Retina (tissue), 1 donor: ENCODE measurements at regions not wholly inside any gene's neighbourhood (a gene's known extent, or its start where the extent isn't known, plus 50 kb on each side); places are given as distances from the start of the nearest gene placed in this dataset.
"Not testable (repeated sequence)": the region's sequence is repeated elsewhere in the genome, so short reads cannot be mapped to it uniquely, and the experiment has no call there.

Source experiments
- DNase-seq: peaks from one replicate; pipeline ENCODE4 v3.0.0-alpha.2; 2016

DNA sequence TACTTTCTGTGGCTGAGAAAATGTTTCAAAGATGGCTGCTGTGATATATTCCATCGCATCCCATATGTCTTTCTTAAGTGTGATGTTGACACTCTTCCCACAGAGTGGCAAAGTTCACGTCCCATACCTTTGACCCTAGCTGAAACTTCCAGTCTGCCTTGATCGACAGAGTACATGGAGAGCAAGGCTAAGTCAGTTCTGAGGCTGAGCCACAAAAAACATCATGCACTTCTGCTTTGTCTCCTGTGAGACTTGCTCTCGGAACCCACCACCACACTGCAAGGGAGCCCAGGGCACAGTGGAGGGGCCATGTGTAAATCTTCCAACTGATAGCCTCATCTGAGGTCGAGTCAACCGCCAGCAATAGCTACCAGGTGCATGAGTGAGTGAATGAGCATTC, 431.9 kb upstream of the RUNX1 start:
- no peak for DNase-seq

DNA sequence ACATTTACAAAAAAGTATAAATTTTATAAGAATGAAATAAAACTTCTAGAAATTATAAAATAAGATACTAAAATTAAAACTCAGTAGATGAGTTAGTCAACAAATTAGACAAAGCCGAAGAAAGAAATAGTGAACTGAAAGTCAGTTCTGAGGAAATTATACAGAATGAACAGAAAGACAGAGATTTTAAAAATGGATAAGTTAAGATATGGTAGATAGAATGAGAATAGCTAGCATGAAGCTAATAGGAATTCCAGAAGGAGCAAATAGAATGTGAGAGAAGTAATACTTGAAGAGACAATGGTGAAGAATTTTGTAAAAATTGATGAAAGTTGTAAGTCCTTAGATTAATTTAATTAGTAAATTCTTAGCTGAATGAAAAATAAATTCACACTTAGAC, 430.4 kb upstream of the RUNX1 start:
- DNase-seq, result no peak

DNA sequence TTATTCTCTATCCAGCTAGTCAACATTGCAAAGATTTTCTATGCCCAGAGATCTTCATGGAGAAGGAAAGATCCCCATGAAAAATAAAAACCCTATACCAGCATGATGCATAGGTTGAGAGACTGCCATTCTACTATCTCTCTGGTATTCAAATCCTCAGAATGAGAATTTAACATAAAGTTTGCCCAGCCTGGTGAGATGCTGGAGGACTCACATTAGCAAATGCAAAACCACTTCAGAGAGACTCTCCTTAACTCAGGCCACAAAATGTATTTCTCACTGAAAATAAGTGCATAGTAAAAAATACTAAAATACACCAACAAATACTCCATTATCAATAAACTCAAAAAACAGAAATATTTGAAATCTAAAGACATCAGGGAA, 430.0 kb upstream of the RUNX1 start:
- no peak for DNase-seq

DNA sequence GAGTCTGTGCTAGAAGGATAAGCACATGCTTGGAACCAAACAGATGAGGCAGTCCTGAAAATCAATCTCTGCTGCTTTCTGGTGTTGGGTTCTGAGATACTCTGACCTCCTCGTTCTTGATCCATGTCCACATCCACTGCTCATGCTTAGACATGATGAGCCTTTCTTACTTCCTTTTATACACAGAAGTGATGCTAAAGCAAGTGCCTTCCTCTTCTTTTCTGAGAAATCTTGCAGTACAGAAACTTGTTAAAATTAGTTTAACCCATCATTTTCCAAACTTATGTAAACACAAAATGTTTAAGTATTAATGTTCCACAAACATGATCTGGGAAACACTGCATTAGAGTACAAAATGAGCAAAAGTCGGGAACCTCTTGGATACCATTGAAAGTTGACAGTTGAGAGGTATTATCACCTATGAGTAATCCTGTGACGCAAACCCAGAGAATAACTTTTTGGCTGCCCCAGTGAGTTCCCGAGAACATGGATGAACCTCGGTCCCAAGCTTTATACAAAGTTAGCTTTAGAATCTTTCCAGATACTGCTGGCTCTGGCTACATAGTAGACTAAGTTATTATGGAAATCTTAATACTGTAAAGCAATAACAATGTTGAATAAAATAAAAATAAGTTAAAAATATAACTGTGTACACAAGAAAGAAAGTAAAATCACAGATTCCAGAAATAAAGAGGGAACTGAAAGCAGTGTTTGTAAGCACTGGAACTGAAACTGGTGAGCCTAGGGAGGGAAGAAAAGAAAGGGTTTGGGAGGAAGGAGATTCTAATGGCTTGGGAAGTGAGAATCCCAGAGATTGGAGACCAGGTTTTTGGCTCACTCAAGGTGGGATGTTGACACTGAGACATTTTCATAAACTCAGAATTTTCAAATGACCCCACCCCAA, 429.3 kb upstream of the RUNX1 start:
- no peak for DNase-seq

DNA sequence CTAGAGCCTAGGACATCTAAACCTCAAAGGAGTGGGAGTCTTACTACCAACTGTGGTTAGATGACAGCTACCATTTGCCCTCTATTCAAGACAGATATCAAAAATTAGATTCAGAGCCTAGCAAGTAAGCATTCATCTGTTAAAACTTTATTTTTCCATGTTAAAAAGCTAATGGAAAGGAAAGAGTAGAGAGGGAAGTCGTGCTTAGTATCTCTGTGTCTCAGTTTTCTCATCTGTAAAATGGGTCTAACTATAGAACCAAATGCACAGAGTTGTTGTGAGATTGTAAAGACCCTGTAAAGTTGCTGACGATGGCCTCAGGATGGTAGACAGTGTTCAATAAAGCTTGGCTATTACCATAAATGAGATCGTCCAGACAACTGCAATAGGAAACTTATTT, 428.5 kb upstream of the RUNX1 start:
- no peak for DNase-seq

DNA sequence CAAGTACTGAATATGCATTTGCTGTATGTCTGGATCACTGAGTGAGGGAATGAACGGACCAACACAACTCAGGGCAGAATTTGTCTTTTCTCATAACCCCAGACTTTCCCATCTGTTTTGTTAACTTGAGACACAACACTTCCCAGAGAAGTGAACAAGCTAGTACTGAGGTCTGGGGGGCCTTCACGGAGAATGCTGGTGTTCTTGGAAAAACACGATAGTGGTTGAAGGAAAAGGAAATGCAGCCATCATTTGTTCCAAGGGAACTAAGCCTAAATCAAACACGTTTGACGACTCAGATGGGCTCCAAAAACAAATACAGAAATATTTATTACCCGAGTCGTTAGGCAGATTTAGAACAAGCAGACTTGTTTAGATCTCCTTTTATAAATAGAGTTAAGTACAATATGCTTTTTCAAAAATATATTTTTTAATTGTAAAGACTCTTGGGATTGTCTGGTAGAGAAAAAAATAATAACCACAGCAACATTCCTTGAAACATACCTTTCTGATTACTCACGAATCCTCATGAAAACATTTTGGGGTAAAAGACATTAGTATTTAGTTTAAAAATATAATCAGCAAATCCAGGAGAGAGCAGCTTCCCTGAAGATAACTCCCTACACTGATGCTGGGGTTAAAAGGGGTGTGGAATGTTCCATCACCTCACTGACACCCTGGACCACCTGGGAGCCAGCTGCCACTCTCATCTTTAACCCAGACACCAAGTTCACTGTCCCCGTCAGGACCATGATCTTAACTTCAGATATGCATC, 427.7 kb upstream of the RUNX1 start:
- DNase-seq, result no peak

DNA sequence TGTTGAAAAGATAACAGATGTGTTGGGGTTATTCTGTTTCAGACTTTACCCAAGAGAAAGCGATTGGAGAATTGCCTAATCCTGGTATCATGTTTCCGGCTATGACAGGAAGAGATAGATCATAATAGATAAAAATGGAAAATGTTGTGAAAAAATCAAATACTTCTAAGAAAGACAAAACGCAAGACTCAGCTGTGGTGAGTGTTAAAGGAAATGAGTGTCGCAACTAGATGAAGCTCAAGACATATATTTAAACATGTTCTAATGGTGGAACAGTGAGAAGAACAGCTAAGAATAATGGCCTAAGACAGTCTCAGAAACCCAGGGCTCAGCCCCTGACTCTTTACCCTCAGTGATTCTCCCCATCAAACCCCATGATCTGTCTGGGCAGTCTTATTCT, 426.7 kb upstream of the RUNX1 start:
- no peak for DNase-seq

DNA sequence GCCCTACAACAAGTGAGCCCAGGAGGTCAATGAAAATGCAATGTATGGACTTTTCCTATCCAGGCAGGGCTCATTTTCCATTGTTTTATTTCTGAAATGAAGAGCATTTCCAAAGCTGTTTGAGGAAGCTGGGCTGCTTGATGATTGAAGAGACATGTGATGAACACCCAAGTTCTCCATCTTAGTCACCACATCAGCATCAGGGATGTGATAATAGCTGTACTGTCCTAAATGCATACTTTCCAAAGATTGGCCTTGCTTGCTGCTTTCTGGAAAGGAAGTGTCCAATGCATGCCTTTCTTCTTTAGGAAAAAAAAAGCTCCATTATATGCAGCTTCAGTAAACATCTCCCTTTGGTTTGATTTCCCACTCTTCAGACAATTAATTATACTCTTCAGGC, 425.9 kb upstream of the RUNX1 start:
- DNase-seq, result no peak

DNA sequence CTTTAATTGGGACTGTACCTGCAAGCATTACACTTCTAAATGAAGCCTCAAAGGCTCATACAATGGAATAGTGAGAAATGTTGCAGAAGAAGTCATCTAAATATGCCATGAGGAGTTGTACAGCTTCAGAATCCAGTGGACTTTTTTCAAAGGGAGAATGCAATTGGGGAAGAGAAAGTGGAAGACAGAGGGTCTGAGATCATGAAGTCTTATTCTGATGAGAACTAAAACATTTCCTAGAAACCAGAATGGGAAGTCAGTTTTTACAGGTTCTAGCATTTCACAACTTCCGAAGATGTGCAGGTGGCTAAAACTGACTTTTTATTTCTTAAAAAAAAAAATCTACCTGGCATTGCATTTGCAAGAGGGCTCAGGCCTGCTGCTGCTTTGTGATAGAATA, 424.4 kb upstream of the RUNX1 start:
- no peak for DNase-seq

DNA sequence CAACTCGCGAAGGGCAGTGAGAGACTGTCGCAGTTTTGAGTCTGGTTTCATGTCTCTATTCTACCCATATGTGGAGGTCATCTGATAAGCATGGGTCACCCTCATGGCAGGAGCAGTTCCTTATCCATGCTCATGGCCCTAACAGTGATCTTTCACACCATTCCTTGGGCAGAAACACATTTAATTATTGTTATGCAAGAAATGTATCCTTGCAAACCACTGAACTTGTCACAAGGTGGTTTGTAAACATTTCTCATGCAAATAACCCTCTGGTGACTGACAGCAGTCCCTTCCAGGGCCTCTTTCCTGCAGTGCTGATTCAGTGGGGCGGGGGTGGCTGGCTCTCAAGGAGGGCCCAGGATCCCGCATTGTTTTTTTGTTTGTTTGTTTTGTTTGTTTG, 421.4 kb upstream of the RUNX1 start:
- no peak for DNase-seq

DNA sequence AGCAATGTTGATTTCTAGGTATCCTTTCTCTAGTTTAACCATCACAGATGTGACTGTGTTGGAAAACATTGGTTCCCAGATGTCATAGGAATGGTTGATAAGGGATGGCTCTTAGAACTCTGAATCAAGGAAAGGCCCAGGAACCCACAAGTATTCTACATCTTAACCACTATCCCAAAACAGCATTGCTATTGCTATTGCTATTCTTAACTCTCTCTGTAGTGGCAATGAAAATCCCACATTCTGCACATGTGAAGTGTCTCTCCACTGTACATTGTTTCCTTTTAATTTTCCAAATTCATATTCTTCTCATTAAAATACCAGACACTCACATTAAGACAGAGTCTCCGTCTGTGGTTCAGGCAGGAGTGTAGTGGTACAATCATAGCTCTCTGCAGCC, 420.4 kb upstream of the RUNX1 start:
- DNase-seq, result no peak

DNA sequence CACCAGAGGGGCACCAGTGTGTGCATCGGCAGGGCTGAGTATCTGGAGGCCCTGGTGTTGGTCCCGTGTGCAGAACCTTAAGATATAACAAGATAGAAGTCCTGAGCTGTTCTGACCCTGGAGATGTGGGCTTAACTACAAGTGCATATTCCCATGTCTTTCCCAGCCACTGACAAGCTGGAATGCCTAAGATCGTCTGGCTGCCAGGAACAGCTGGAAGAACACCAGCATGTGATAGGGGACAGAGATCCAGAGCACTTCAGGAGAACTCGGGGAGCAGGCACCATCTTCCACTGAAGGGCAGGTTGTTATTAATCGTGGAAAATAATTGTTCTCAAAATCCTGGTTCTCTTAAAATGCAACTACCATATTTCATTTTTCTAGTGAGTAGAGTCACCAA, 419.9 kb upstream of the RUNX1 start:
- DNase-seq, result no peak

DNA sequence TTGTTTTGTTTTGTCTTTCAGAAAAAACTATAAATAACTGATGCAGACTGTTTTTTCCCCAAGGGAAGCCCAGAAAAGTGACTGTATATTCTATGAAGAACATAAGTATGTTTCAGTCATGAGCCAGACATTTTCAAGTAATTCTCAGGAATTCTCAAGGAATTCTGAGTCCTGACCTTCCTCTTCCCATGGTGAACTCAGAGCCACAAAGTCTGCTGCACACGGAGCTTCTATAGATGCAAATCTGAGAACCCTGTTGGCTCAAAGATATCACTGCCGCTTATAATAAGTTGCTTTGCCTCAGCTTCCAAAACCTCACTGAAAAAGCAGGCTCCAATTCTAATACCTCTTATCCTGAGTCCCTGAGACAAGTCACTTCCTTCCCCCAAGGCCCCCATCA, 418.5 kb upstream of the RUNX1 start:
- DNase-seq, result no peak

DNA sequence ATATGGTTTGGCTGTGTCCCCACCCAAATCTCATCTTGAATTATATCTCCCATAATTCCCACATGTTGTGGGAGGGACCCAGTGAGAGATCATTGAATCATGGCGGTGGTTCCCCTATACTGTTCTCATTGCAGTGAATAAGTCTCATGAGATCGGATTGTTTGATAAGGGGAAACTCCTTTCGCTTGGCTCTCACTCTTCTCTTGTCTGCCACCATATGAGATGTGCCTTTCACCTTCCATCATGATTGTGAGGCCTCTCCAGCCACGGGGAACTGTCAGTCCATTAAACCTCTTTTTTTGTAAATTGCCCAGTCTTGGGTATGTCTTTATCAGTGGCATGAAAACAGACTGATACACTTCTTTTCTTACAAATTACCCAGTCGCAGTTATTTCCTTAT, 417.6 kb upstream of the RUNX1 start:
- not testable (repeated sequence) for DNase-seq

DNA sequence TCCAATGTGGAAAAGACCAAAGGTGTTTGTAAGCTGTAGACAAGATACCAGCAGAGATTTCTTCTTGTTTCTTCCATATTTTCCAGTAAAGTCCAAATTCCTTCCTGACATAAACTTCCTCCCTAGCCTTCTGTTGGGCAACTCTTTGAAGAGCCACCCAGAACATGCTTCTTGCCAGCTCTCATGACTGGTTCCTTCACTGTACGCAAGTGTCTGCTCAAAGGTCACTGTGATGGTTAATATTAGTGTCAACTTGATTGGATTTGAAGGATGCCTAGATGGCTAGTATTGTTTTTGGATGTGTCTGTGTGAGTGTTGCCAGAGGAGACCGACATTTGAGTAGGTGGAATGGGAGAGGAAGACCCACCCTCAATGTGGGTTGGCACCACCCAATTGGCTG, 416.6 kb upstream of the RUNX1 start:
- DNase-seq, result no peak

DNA sequence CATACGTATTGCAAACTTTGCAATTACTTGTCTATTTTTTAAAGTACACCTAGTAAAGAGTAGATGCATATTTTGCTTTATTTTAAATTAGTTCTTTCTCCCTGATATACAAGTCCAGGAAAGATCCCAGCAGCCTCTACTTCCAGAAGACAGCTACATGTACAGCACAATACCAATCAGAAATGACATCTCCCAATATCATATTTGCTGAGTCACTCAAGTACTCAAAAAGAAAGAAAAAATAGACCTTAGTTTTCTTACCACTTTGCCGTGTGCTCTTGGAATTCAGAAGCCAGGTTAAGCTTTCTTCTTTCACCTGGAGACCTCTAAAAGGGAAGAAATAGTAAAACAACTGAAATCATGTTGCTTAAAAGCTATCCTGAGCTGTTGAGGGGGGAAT, 412.6 kb upstream of the RUNX1 start:
- DNase-seq, result no peak

DNA sequence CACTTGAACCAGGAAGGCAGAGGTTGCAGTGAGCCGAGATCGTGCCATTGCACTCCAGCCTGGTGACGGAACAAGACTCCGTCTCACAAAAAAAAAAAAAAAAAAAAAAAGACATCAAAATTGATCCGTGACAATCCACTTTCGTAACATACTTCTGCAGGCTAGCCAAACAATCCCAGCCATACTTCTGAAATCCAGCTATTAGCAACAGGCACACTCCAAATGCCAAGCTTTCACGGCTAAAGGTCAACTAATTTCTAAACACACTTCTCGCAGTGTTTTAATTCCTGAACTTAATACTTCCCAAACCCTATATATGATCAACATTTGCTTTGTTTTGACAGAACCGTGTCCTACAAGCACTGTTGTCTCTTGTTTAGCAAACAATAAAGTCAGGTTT, 411.3 kb upstream of the RUNX1 start:
- DNase-seq, result no peak

DNA sequence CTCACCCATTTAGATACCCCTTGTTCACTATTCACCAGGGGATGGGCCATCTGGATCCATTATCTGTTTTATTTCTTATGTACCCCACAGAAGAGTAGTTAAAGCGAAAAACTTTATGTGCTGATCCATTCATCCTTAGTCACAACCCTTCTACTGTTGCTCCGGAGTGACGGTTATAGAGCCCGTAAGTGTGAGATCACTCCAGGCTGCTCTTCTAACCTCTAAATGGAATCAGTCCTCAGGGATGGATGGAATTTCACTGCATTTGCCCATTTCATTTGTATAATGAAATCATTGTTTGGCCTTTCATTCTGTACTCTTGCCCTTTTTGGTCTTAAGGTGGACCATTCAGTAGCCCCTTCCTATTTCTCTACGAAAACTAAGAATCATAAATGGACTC, 409.3 kb upstream of the RUNX1 start:
- DNase-seq, result no peak

DNA sequence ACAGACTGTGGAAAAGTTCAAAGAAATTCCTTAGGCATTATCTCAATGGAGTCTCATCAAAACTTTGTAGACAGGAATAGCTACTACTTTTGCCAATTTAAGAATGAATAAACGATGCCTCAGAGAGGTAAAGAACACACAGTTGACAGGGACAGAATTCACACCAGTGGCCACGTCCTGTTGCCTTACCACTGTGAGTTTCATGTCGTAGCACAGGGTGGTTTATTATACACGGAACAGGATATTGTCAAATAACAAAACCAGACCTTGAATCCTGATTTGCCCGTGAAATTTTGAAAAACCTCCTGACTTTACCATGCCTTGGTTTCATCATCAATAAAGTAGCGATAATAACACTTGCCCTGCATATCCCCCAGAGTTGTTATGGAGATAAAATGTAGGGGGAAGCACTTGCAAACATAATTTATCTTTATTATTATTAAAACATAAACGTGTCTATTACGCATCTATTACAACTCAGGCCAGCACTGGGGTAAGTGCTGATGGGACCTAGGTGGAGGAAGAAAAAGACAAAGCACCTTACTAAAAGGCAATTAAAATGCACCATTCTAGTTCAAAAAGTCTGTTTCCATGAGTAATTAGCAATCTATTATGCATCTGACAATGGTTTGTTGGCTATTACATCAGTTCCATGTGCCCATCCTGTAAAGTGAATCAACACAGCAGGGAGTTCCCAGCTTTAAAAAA, 408.1 kb upstream of the RUNX1 start:
- DNase-seq, result no peak

DNA sequence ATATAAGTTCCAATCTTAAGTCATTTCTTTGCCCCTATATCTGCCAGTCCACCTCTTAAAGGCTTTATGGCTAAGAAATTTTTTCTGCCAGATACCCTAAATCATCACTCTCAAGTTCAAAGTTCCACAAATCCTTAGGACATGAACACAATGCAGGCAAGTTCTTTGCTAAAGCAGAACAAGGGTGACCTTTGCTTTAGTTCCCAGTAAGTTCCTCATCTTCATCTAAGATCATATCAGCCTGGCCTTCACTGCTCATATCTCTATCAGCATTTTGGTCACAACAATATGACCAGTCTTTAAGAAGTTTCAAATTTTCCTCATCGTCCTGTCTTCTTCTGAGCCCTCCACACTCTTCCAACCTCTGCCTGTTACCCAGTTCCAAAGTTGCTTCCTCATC, 402.2 kb upstream of the RUNX1 start:
- DNase-seq, result no peak

DNA sequence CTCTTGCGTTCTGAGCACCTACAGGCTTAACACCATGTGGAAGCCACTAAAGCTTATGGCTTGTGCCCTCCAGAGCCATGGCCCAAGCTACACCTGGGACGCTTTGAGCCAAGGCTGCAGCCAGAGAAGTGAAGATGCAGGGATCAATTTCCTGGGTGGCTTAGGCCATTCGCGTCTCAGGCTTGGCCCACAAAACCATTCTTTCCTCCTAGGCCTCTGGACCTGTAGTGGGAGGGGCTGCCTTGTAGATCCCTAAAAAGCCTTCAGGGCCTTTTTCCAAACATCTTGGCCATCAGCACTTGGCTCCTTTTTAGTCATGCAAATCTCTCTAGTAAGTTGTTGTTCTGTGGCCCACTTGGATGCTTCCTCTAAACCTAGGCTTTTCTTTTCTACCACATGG, 401.7 kb upstream of the RUNX1 start:
- DNase-seq, result no peak

DNA sequence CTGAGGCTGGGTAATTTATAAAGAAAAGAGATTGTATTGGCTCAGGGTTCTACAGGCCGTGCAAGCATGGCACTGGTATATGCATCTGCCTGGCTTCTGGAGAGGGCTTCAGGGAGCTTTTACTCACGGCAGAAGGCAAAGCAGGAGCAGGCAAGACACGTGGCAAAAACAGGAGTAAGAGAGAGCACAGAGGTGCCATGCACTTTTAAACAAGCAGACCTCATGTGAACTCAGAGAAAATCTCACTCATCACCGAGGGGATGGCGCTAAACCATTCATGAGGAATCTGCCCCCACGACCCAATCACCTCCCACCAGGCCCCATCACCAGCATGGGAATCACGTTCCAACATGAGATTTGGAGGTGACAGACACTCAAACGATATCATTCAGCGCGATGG, 400.7 kb upstream of the RUNX1 start:
- DNase-seq, result no peak

DNA sequence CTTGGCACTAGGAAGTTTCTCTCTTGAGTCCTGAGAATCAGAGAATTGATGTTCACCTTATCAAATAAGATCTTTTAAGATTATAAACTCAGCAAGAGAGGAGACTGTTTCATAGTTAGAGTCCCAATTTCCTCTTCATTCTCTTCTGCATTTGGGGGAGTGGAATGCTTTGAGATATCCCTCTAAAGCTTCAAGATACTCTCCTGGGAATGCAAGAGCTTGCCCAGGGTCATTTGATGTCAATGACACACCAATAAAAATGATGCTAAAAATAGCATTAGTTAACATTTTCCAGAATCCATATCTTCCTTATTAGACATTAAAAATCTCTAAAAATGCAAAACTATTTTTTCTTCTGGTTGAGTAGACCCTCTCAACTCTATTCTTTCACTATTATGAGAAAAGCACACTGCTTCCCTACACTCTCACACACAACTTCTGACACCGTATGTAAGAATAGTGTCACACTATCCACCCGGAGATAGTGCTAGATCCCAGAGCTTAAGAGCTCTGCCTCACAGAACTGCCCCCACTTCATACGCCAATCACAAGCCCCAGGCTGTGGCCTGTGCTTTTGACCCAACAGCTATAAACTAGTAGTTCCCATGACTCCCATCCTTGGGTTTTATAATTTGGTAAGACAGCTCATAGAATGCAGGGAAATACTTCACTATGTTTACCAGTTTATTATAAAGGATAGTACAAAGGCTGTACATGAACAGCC, 399.9 kb upstream of the RUNX1 start:
- no peak for DNase-seq
